ENCODE measurements at regions not wholly inside any gene's neighbourhood (a gene's known extent, or its start where the extent isn't known, plus 50 kb on each side); places are given as distances from the start of the nearest gene placed in this dataset.
A peak's percentile ranks its signal among the peaks of the same experiment; 100 is the strongest.

GRCh38 chr3:106397006-106397405, 528.2 kb upstream of the CBLB start:
- ATAC-seq = no peak
- Histone ChIP-seq H3K4me1 (no peaks in the 10 kb centered on the region), H3K4me3 (no peak overlapping the region), H3K27ac (no peak overlapping the region), H3K36me3 (no peaks in the 10 kb centered on the region), H3K27me3 (no peaks in the 10 kb centered on the region), H3K9me3 (no peaks in the 10 kb centered on the region)
- TF ChIP-seq, protein P1, sequence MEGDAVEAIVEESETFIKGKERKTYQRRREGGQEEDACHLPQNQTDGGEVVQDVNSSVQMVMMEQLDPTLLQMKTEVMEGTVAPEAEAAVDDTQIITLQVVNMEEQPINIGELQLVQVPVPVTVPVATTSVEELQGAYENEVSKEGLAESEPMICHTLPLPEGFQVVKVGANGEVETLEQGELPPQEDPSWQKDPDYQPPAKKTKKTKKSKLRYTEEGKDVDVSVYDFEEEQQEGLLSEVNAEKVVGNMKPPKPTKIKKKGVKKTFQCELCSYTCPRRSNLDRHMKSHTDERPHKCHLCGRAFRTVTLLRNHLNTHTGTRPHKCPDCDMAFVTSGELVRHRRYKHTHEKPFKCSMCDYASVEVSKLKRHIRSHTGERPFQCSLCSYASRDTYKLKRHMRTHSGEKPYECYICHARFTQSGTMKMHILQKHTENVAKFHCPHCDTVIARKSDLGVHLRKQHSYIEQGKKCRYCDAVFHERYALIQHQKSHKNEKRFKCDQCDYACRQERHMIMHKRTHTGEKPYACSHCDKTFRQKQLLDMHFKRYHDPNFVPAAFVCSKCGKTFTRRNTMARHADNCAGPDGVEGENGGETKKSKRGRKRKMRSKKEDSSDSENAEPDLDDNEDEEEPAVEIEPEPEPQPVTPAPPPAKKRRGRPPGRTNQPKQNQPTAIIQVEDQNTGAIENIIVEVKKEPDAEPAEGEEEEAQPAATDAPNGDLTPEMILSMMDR (IDR thresholded peaks at IDR 0.05) = no peak
- no peak for DNase-seq
- intact Hi-C loops (cut with DNase I) = no loop called here

- no peak for DNase-seq
- intact Hi-C loops (cut with DNase I) = no loop called here
- H3K27me3 ChIP-seq = no peaks in the 10 kb centered on the region
- H3K4me3 ChIP-seq = no peak overlapping the region
- H3K4me1 ChIP-seq = no peaks in the 10 kb centered on the region
- H3K9me3 ChIP-seq = no peaks in the 10 kb centered on the region
- H3K27ac ChIP-seq = no peak overlapping the region
- H3K36me3 ChIP-seq = no peaks in the 10 kb centered on the region
- TF ChIP-seq, protein P1 (IDR thresholded peaks at IDR 0.05) = no peak
- ATAC-seq = no peak
Measured at GRCh38 chr3:106398891-106399600, 530.2 kb upstream of the CBLB start.

DNA sequence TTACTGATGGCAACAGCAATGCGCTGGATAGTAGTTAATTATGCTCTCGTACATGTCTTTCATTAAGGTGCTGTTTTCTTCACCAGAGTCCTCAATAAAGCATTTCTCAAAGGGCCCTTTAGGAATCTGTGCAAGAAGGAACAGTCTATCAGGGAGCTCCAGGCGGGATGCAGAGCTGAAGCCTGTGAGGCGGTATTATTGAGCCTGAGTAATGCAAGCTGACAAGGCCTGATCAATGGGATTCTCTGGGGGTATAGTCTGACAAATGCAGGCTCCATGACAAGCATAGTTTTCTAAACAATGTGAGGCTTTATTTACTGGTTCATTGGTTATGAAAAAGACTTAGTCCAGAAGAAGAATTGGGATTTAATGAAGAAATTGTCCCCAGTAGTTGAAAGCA, 530.9 kb upstream of the CBLB start:
- no peak for DNase-seq
- Histone ChIP-seq H3K9me3 (no peaks in the 10 kb centered on the region), H3K4me1 (no peaks in the 10 kb centered on the region), H3K36me3 (no peaks in the 10 kb centered on the region), H3K27ac (no peak overlapping the region), H3K27me3 (no peaks in the 10 kb centered on the region), H3K4me3 (no peak overlapping the region)
- ATAC-seq = no peak
- TF ChIP-seq, protein P1 (IDR thresholded peaks at IDR 0.05) = no peak
- intact Hi-C loops (cut with DNase I) = no loop called here

GRCh38 chr3:106401666-106402490, 533.1 kb upstream of the CBLB start:
- no peaks in the 10 kb centered on the region for H3K4me1 ChIP-seq
- H3K27ac ChIP-seq = no peak overlapping the region
- H3K9me3 ChIP-seq = no peaks in the 10 kb centered on the region
- TF ChIP-seq, protein P1 (IDR thresholded peaks at IDR 0.05) = no peak
- intact Hi-C loops (cut with DNase I) = no loop called here
- H3K27me3 ChIP-seq = no peaks in the 10 kb centered on the region
- no peak for ATAC-seq
- no peaks in the 10 kb centered on the region for H3K36me3 ChIP-seq
- H3K4me3 ChIP-seq = no peak overlapping the region
- no peak for DNase-seq

DNA sequence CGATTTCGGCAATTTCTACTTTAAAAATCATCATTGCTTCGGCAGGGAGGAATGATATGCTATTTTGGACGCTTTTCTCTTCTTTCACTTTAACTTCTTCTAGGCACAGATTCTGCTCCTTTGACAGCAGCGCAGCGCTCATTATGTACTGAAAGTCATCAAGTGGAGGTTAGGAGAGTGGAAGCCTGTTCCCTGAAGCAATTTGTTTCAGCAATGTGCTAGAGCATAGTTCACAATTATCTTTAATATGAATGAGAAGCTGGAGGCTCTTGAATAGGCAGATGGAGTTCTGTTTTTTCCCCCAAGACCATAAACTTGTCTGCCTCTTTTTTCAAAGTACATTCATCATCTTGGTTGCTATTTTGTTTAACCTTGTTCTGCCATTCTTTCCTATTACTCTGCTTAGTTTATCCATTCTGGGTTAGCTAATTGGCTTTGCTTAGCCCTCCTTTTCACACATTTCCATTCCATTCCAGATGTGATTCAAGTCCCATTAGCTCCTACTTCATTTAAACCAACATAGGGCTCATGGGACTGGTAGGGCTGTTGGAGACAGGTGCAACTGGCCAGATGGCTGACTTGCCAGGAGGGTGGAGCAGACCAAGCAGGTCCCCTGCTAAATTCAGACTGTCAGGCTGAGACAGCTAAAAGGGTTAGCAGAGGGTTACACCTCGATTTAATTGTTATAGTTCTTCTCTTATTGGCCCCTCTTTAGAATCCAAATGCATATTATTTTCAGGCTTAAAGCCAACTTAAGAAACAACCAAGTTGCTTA, 534.7 kb upstream of the CBLB start:
- Histone ChIP-seq H3K4me3 (peak overlapping the region; percentile 1), H3K36me3 (no peaks in the 10 kb centered on the region), H3K9me3 (no peaks in the 10 kb centered on the region), H3K27me3 (no peaks in the 10 kb centered on the region), H3K27ac (no peak overlapping the region), H3K4me1 (no peaks in the 10 kb centered on the region)
- intact Hi-C loops (cut with DNase I) = no loop called here
- TF ChIP-seq, protein P1 (IDR thresholded peaks at IDR 0.05) = no peak
- DNase-seq (no peak), ATAC-seq (no peak)
